ENCODE measurements at regions not wholly inside any gene's neighbourhood (a gene's known extent, or its start where the extent isn't known, plus 50 kb on each side); places are given as distances from the start of the nearest gene placed in this dataset.
A peak's percentile ranks its signal among the peaks of the same experiment; 100 is the strongest.

- no peak overlapping the region for H3K27ac ChIP-seq
- TF ChIP-seq ZFX (IDR thresholded peaks at IDR 0.05) (no peak), CTCF (conservative IDR thresholded peaks at IDR 0.05) (no peak)
Measured at GRCh38 chr10:28973309-28973972, 296.1 kb downstream of the BAMBI start.

- TF ChIP-seq CTCF (conservative IDR thresholded peaks at IDR 0.05) (no peak), ZFX (IDR thresholded peaks at IDR 0.05) (no peak)
Measured at GRCh38 chr10:28975891-28976531, 298.7 kb downstream of the BAMBI start.

GRCh38 chr10:28977518-28977917 lies 300.2 kb downstream of the BAMBI start:
- no peak overlapping the region for H3K27ac ChIP-seq
- TF ChIP-seq CTCF (conservative IDR thresholded peaks at IDR 0.05) (no peak), ZFX (IDR thresholded peaks at IDR 0.05) (no peak)

More at GRCh38 chr10:28975891-28976531, 298.7 kb downstream of the BAMBI start:
- H3K27ac ChIP-seq = no peak overlapping the region

- TF ChIP-seq ZFX (IDR thresholded peaks at IDR 0.05) = no peak
- TF ChIP-seq CTCF (conservative IDR thresholded peaks at IDR 0.05) = no peak
- H3K27ac ChIP-seq = no peak overlapping the region
Measured at GRCh38 chr10:28980264-28980663, 302.9 kb downstream of the BAMBI start.

- TF ChIP-seq ZFX (IDR thresholded peaks at IDR 0.05) = no peak
- H3K27ac ChIP-seq = no peak overlapping the region
Measured at GRCh38 chr10:28981007-28981406, 303.7 kb downstream of the BAMBI start.

GRCh38 chr10:28982974-28983373 lies 305.7 kb downstream of the BAMBI start:
- TF ChIP-seq CTCF (conservative IDR thresholded peaks at IDR 0.05) (no peak), ZFX (IDR thresholded peaks at IDR 0.05) (no peak)
- H3K27ac ChIP-seq = no peak overlapping the region

GRCh38 chr10:28983799-28984198 lies 305.1 kb upstream of the LYZL1 start:
- no peak for TF ChIP-seq ZFX (IDR thresholded peaks at IDR 0.05)
- no peak for TF ChIP-seq CTCF (conservative IDR thresholded peaks at IDR 0.05)
- peak overlapping the region; percentile 29; the same call in 1 of the 2 replicates for H3K27ac ChIP-seq
